IPS-NIHi7 (cell line): ENCODE measurements at regions not wholly inside any gene's neighbourhood (a gene's known extent, or its start where the extent isn't known, plus 50 kb on each side); places are given as distances from the start of the nearest gene placed in this dataset.
"Not testable (repeated sequence)": the region's sequence is repeated elsewhere in the genome, so short reads cannot be mapped to it uniquely, and the experiment has no call there.

Experiments used
- DNase-seq: peaks from one replicate; pipeline ENCODE4 v3.0.0; 2012; ENCODE audit warnings: mixed read lengths; ENCODE audit errors: extremely low spot score

- DNase-seq, result no peak
Observed at GRCh38 chr2:82340578-82341053, 2036.1 kb upstream of the LRRTM1 start.

- DNase-seq, result no peak
Observed at GRCh38 chr2:82339805-82340204, 2035.3 kb upstream of the LRRTM1 start.

- no peak for DNase-seq
Observed at GRCh38 chr2:82333697-82334096, 2029.1 kb upstream of the LRRTM1 start.

GRCh38 chr2:82330155-82330554 is 2025.6 kb upstream of the LRRTM1 start:
- DNase-seq, result no peak

- not testable (repeated sequence) for DNase-seq
Observed at GRCh38 chr2:82326180-82326767, 2021.7 kb upstream of the LRRTM1 start.

GRCh38 chr2:82320296-82320695 is 2015.7 kb upstream of the LRRTM1 start:
- DNase-seq, result no peak

GRCh38 chr2:82317012-82317411 is 2012.5 kb upstream of the LRRTM1 start:
- no peak for DNase-seq

- no peak for DNase-seq
Observed at GRCh38 chr2:82316586-82316985, 2012.0 kb upstream of the LRRTM1 start.

GRCh38 chr2:82314836-82315472 is 2010.4 kb upstream of the LRRTM1 start:
- DNase-seq, result no peak

GRCh38 chr2:82307511-82307910 is 2003.0 kb upstream of the LRRTM1 start:
- no peak for DNase-seq

- no peak for DNase-seq
Observed at GRCh38 chr2:82301506-82301905, 1997.0 kb upstream of the LRRTM1 start.

- DNase-seq, result no peak
Observed at GRCh38 chr2:82289446-82289845, 1984.9 kb upstream of the LRRTM1 start.

- no peak for DNase-seq
Observed at GRCh38 chr2:82283075-82283474, 1978.5 kb upstream of the LRRTM1 start.

GRCh38 chr2:82282111-82282882 is 1977.7 kb upstream of the LRRTM1 start:
- DNase-seq, result peak; percentile 32

- no peak for DNase-seq
Observed at GRCh38 chr2:82279367-82279766, 1974.8 kb upstream of the LRRTM1 start.

- DNase-seq, result no peak
Observed at GRCh38 chr2:82278416-82278815, 1973.9 kb upstream of the LRRTM1 start.

GRCh38 chr2:82275599-82275998 is 1971.0 kb upstream of the LRRTM1 start:
- no peak for DNase-seq

GRCh38 chr2:82268446-82268845 is 1963.9 kb upstream of the LRRTM1 start:
- DNase-seq, result no peak

- DNase-seq, result no peak
Observed at GRCh38 chr2:82260521-82260920, 1956.0 kb upstream of the LRRTM1 start.

GRCh38 chr2:82259551-82259950 is 1955.0 kb upstream of the LRRTM1 start:
- no peak for DNase-seq

GRCh38 chr2:82257796-82258555 is 1953.4 kb upstream of the LRRTM1 start:
- DNase-seq, result no peak

GRCh38 chr2:82256983-82257632 is 1952.6 kb upstream of the LRRTM1 start:
- no peak for DNase-seq
